HepG2 (cell line): ENCODE measurements at regions not wholly inside any gene's neighbourhood (a gene's known extent, or its start where the extent isn't known, plus 50 kb on each side); places are given as distances from the start of the nearest gene placed in this dataset.

Source experiments
- ATAC-seq: fragments of 200-7000 bp; cut with Tn5 transposase; 3 replicates; pipeline ENCODE4 v1.9.1; 2020; ENCODE audit warnings: mild to moderate bottlenecking, moderate library complexity
- BruUV-seq: library from RNA; stranded (reverse); fragments of 400-500 nt; replicated peaks from 2 replicates; lab custom pipeline; 2021; lab: Mats Ljungman, UMichigan
- CTCF ChIA-PET: fragments of 300-600 bp; formaldehyde crosslinking; extraction: SDS; loops from one replicate; lab custom pipeline; 2021; ENCODE audit warnings: low total read pairs, inconsistent platforms, low intra/inter-chr PET ratio; lab: Yijun Ruan, JAX
- POLR2A ChIA-PET: fragments of 350-600 bp; sonication (Branson Sonifier 250); formaldehyde crosslinking; loops from one replicate; lab custom pipeline; 2020; ENCODE audit warnings: antibody characterized with exemption, inconsistent platforms; lab: Yijun Ruan, JAX
- DNase-seq: peaks from one replicate; pipeline ENCODE4 v3.0.0-alpha.2; 2015; ENCODE audit warnings: low spot score
- FAIRE-seq: peaks from 3 replicates; lab custom pipeline; 2011; peaks lifted over from hg19 to GRCh38; lab: Jason Lieb, UNC
- H2AFZ ChIP-seq: one replicate; pipeline ENCODE4 v1.6.1; 2011; ENCODE audit warnings: low read length, inconsistent platforms
- H3K27ac ChIP-seq: fragments of 300-600 bp; 3 replicates; pipeline ENCODE4 v1.8.0; 2011; ENCODE audit warnings: mixed run types, mild to moderate bottlenecking, mixed read lengths, low read length, inconsistent platforms; ENCODE audit not compliant: insufficient read depth; ENCODE audit errors: extremely low read length
- H3K27me3 ChIP-seq, 2 experiments: fragments of 200-600 bp in 1 of 2; 2 replicates in 1 of 2; 3 replicates in 1 of 2; pipeline versions ENCODE4 v1.6.0 to v1.8.0; 2011; ENCODE audit warnings: low read length in 2 of 2, mild to moderate bottlenecking in 2 of 2, moderate library complexity in 2 of 2, inconsistent platforms in 1 of 2; ENCODE audit not compliant: insufficient read depth in 2 of 2, control insufficient read depth in 1 of 2
- H3K36me3 ChIP-seq, 2 experiments: fragments of 200-600 bp in 1 of 2; replicated peaks in 1 of 2; 2 replicates in 1 of 2; 3 replicates in 1 of 2; pipeline versions ENCODE4 v1.5.1 to v1.8.0; 2011; ENCODE audit warnings: low read length in 2 of 2, inconsistent platforms in 1 of 2; ENCODE audit not compliant: insufficient read depth in 2 of 2, control insufficient read depth in 1 of 2
- H3K4me1 ChIP-seq: 2 replicates; pipeline ENCODE4 v1.5.1; 2012; ENCODE audit warnings: low read length, inconsistent platforms; ENCODE audit not compliant: insufficient read depth
- H3K4me2 ChIP-seq: 2 replicates; pipeline ENCODE4 v1.6.0; 2011; ENCODE audit warnings: low read depth, low read length, inconsistent platforms
- H3K4me3 ChIP-seq, 3 experiments: fragments of 200-600 bp in 1 of 3; sonication (generic), shearing (Covaris generic) in 1 of 3; replicated peaks in 1 of 3; 2 replicates each; pipeline ENCODE4 v1.5.1; 2011 to 2016; ENCODE audit warnings: low read length in 3 of 3, inconsistent platforms in 2 of 3, low read depth in 2 of 3, mild to moderate bottlenecking in 2 of 3, control low read depth in 1 of 3, mixed read lengths in 1 of 3; ENCODE audit not compliant: insufficient read depth in 1 of 3
- H3K79me2 ChIP-seq: one replicate; pipeline ENCODE4 v1.6.1; 2011; ENCODE audit warnings: low read length, inconsistent platforms; ENCODE audit not compliant: insufficient read depth
- H3K9ac ChIP-seq: 2 replicates; pipeline ENCODE4 v1.6.0; 2011; ENCODE audit warnings: mild to moderate bottlenecking, low read depth, low read length, inconsistent platforms; ENCODE audit not compliant: insufficient read depth
- H3K9me3 ChIP-seq: 2 replicates; pipeline ENCODE4 v1.5.1; 2012; ENCODE audit warnings: mild to moderate bottlenecking, low read length
- H4K20me1 ChIP-seq: 2 replicates; pipeline ENCODE4 v1.6.0; 2011; ENCODE audit warnings: inconsistent platforms, mild to moderate bottlenecking, low read length, moderate library complexity; ENCODE audit not compliant: insufficient read depth
- ATF7-NPFF ChIP-seq: sonication (generic); formaldehyde crosslinking; IDR thresholded peaks from 2 replicates; pipeline ENCODE4 v1.8.1; 2023; ENCODE audit warnings: mild to moderate bottlenecking, low read depth, missing genetic modification reagents, moderate library complexity
- HMG20B ChIP-seq: conservative IDR thresholded peaks from 2 replicates; pipeline ENCODE4 v1.6.1; 2016; ENCODE audit warnings: missing genetic modification reagents, missing compliant biosample characterization
- KLF15 ChIP-seq: sonication (generic); formaldehyde crosslinking; IDR thresholded peaks from 2 replicates; pipeline ENCODE4 v1.8.1; 2023; ENCODE audit warnings: borderline replicate concordance, mild to moderate bottlenecking, inconsistent platforms, missing genetic modification reagents, mixed read lengths
- NR2F1 ChIP-seq, 2 experiments: fragments of 450-650 bp in 1 of 2; formaldehyde crosslinking in 1 of 2; IDR thresholded peaks; 2 replicates each; pipeline versions ENCODE4 v1.5.0 to v1.6.1; 2016 to 2020; ENCODE audit warnings: mild to moderate bottlenecking in 1 of 2, missing compliant biosample characterization in 1 of 2, missing genetic modification reagents in 1 of 2, moderate library complexity in 1 of 2
- ONECUT2 ChIP-seq: sonication (generic); formaldehyde crosslinking; IDR thresholded peaks from 2 replicates; pipeline ENCODE4 v1.4.0; 2020; ENCODE audit warnings: missing genetic modification reagents
- ZNF530 ChIP-seq: sonication (generic); formaldehyde crosslinking; IDR thresholded peaks from 2 replicates; pipeline ENCODE4 v1.5.0; 2020; ENCODE audit warnings: low read depth, mild to moderate bottlenecking, missing genetic modification reagents
- ZNF569 ChIP-seq: sonication (generic); formaldehyde crosslinking; IDR thresholded peaks from 2 replicates; pipeline ENCODE4 v1.5.0; 2020; ENCODE audit warnings: mild to moderate bottlenecking, missing genetic modification reagents, moderate library complexity, borderline replicate concordance
- ZSCAN31 ChIP-seq: sonication (generic); formaldehyde crosslinking; IDR thresholded peaks from 2 replicates; pipeline ENCODE4 v1.5.0; 2020; ENCODE audit warnings: low read depth, mild to moderate bottlenecking, missing genetic modification reagents
- WGBS: methylation state at CpG from one replicate; pipeline ENCODE4 v1.1.6; 2017; ENCODE audit warnings: low lambda C conversion rate; 5-methylcytosine and 5-hydroxymethylcytosine counted together
- in situ Hi-C: cut with HindIII; loops from 2 replicates; pipeline ENCODE4 v1.10.0; 2017; ENCODE audit warnings: low pct_unique_long_range_greater_than_20kb; ENCODE audit not compliant: extremely low pct_ligation_motif_present
- intact Hi-C: fragments of 100-400 bp; cut with micrococcal nuclease; formaldehyde crosslinking; loops from one replicate; pipeline ENCODE4 v1.10.0; 2022; ENCODE audit not compliant: unreplicated experiment
- TF ChIP-seq, protein P1 (sequence below): sonication (generic); formaldehyde crosslinking; IDR thresholded peaks from 2 replicates; pipeline ENCODE4 v1.4.0; 2020; ENCODE audit warnings: low read depth, mild to moderate bottlenecking, missing genetic modification reagents
- TF ChIP-seq, protein P2 (sequence below): IDR thresholded peaks from 2 replicates; pipeline ENCODE4 v1.6.1; 2016; ENCODE audit warnings: mild to moderate bottlenecking
- TF ChIP-seq, protein P3 (sequence below): sonication (generic); formaldehyde crosslinking; IDR thresholded peaks from 2 replicates; pipeline ENCODE4 v1.5.0; 2020; ENCODE audit warnings: mild to moderate bottlenecking, missing genetic modification reagents
- TF ChIP-seq, protein P4 (sequence below): sonication (generic); IDR thresholded peaks from 2 replicates; pipeline ENCODE4 v1.6.1; 2016; ENCODE audit warnings: low read depth, borderline replicate concordance

DNA sequence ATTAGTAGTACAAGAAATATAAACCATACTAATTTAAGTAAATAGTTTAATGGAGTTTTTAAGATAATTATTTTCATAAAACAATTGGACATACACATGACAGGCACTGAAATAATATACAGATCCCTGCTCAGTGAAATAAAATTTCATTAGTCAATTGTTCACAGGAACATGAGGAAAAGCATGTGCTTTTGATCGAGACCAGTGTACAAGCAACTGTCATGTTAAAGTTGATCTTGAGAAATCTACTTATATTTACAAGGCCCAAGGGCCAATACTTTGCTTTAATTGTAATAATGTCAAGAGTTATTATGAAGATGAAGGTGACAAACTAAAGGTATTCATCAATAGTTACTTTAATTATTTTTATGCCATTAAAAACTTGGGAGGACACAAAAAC is 792.7 kb upstream of the LUZP2 start:
- FAIRE-seq = no peak
- Histone ChIP-seq H3K4me3 (no peak overlapping the region), H3K4me2 (no peak overlapping the region), H3K36me3 (no peaks in the 10 kb centered on the region), H3K9ac (no peak overlapping the region), H2AFZ (no peak overlapping the region), H3K27me3 (no peaks in the 10 kb centered on the region), H3K27ac (no peak overlapping the region), H3K4me1 (no peaks in the 10 kb centered on the region), H3K79me2 (no peaks in the 10 kb centered on the region), H4K20me1 (no peaks in the 10 kb centered on the region), H3K9me3 (no peaks in the 10 kb centered on the region)
- intact Hi-C loops (no loop called here), in situ Hi-C loops (no loop called here)
- CTCF ChIA-PET = no interaction called here
- ATAC-seq = no peak
- TF ChIP-seq ZNF569 (CRISPR knock-in tag) = no peak
- TF ChIP-seq, protein P1, sequence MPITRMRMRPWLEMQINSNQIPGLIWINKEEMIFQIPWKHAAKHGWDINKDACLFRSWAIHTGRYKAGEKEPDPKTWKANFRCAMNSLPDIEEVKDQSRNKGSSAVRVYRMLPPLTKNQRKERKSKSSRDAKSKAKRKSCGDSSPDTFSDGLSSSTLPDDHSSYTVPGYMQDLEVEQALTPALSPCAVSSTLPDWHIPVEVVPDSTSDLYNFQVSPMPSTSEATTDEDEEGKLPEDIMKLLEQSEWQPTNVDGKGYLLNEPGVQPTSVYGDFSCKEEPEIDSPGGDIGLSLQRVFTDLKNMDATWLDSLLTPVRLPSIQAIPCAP = no peak
- TF ChIP-seq ONECUT2 (CRISPR knock-in tag) = no peak
- no peak for TF ChIP-seq NR2F1 (CRISPR knock-in tag; IDR thresholded peaks at IDR 0.05)
- no TSS peak for BruUV-seq
- POLR2A ChIA-PET = no interaction called here
- WGBS = 0% methylated on average over 1 of the region's 1 CpG
- no peak for DNase-seq

DNA sequence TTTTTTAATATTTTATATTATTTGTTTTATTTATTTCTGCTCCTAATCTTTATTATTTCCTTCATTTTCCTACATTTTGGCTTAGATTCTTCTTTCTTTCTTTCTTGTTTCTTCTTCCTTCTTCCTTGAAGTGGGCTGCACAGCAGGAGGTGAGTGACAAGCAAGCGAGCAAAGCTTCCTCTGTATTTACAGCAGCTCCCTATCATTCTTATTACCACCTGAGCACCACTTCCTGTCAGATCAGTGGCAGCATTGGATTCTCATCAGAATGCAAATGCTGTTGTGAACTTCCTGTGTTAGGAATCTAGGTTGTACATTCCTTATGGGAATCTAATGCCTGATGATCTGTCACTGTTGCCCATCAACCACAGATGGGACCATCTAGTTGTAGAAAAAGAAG is 784.9 kb upstream of the LUZP2 start:
- in situ Hi-C loops (no loop called here), intact Hi-C loops (no loop called here)
- TF ChIP-seq KLF15 (CRISPR knock-in tag) (no peak), ZSCAN31 (CRISPR knock-in tag) (no peak), ZNF530 (no peak), ATF7-NPFF (no peak), HMG20B (CRISPR knock-in tag) (no peak)
- TF ChIP-seq, protein P2, sequence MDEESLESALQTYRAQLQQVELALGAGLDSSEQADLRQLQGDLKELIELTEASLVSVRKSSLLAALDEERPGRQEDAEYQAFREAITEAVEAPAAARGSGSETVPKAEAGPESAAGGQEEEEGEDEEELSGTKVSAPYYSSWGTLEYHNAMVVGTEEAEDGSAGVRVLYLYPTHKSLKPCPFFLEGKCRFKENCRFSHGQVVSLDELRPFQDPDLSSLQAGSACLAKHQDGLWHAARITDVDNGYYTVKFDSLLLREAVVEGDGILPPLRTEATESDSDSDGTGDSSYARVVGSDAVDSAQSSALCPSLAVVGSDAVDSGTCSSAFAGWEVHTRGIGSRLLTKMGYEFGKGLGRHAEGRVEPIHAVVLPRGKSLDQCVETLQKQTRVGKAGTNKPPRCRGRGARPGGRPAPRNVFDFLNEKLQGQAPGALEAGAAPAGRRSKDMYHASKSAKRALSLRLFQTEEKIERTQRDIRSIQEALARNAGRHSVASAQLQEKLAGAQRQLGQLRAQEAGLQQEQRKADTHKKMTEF = no peak
- TF ChIP-seq, protein P3, sequence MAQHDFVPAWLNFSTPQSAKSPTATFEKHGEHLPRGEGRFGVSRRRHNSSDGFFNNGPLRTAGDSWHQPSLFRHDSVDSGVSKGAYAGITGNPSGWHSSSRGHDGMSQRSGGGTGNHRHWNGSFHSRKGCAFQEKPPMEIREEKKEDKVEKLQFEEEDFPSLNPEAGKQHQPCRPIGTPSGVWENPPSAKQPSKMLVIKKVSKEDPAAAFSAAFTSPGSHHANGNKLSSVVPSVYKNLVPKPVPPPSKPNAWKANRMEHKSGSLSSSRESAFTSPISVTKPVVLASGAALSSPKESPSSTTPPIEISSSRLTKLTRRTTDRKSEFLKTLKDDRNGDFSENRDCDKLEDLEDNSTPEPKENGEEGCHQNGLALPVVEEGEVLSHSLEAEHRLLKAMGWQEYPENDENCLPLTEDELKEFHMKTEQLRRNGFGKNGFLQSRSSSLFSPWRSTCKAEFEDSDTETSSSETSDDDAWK (CRISPR knock-in tag) = no peak
- TF ChIP-seq, protein P4, sequence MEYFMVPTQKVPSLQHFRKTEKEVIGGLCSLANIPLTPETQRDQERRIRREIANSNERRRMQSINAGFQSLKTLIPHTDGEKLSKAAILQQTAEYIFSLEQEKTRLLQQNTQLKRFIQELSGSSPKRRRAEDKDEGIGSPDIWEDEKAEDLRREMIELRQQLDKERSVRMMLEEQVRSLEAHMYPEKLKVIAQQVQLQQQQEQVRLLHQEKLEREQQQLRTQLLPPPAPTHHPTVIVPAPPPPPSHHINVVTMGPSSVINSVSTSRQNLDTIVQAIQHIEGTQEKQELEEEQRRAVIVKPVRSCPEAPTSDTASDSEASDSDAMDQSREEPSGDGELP = no peak

More for the DNA sequence above, 784.9 kb upstream of the LUZP2 start:
- ChIA-PET CTCF (no interaction called here), POLR2A (no interaction called here)
- H3K36me3 ChIP-seq = no peaks in the 10 kb centered on the region
- no peak overlapping the region for H2AFZ ChIP-seq
- no peaks in the 10 kb centered on the region for H3K4me1 ChIP-seq
- DNase-seq = no peak
- H3K4me3 ChIP-seq = no peak overlapping the region
- H4K20me1 ChIP-seq = no peaks in the 10 kb centered on the region
- no peaks in the 10 kb centered on the region for H3K79me2 ChIP-seq
- no peak overlapping the region for H3K27ac ChIP-seq
- H3K4me2 ChIP-seq = no peak overlapping the region
- ATAC-seq = no peak
- peaks cover 4% of the 10 kb centered on the region; the same call in 1 of the 2 replicates for H3K9me3 ChIP-seq
- H3K9ac ChIP-seq = no peak overlapping the region
- BruUV-seq = no TSS peak
- no peaks in the 10 kb centered on the region for H3K27me3 ChIP-seq
- no peak for FAIRE-seq
- 0% methylated on average over 1 of the region's 1 CpG for WGBS
